SK-N-SH (cell line): ENCODE measurements at regions not wholly inside any gene's neighbourhood (a gene's known extent, or its start where the extent isn't known, plus 50 kb on each side); places are given as distances from the start of the nearest gene placed in this dataset.

Source experiments
- CTCF ChIA-PET: fragments of 300-600, 350-600 bp; formaldehyde crosslinking; extraction: SDS; loops from one replicate; lab custom pipeline; 2021; lab: Yijun Ruan, JAX
- POLR2A ChIA-PET: fragments of 350-600 bp; sonication (Branson Sonifier 250); formaldehyde crosslinking; extraction: SDS; loops from one replicate; lab custom pipeline; 2020; ENCODE audit warnings: antibody characterized with exemption, inconsistent platforms; lab: Yijun Ruan, JAX
- DNase-seq: peaks from one replicate; pipeline ENCODE4 v3.0.0; 2012
- H2AFZ ChIP-seq: fragments of 200-600 bp; sonication (generic); 2 replicates; pipeline ENCODE4 v1.8.1; 2016; ENCODE audit warnings: antibody characterized with exemption, mild to moderate bottlenecking, low read depth
- H3F3A ChIP-seq: fragments of 200-600 bp; sonication (generic); replicated peaks from 2 replicates; pipeline ENCODE3; 2016; ENCODE audit warnings: antibody characterized with exemption, mild to moderate bottlenecking; ENCODE audit not compliant: insufficient read depth
- H3K27ac ChIP-seq, 2 experiments: fragments of 200-500 bp in 1 of 2; fragments of 200-600 bp in 1 of 2; sonication (Bioruptor generic) in 1 of 2; sonication (generic), shearing (Covaris generic) in 1 of 2; 2 replicates each; pipeline versions ENCODE4 v1.5.1 to v1.6.1; 2014 to 2016; ENCODE audit warnings: low read depth in 2 of 2, inconsistent platforms in 1 of 2, low read length in 1 of 2, mild to moderate bottlenecking in 1 of 2, mixed read lengths in 1 of 2
- H3K27me3 ChIP-seq: fragments of 200-600 bp; sonication (generic), shearing (Covaris generic); 2 replicates; pipeline ENCODE4 v1.6.1; 2016; ENCODE audit warnings: mixed run types; ENCODE audit not compliant: insufficient read depth
- H3K36me3 ChIP-seq, 2 experiments: fragments of 200-500 bp in 1 of 2; fragments of 200-600 bp in 1 of 2; sonication (Bioruptor generic) in 1 of 2; sonication (generic) in 1 of 2; replicated peaks in 1 of 2; 2 replicates each; pipeline versions ENCODE3 to v1.5.1; 2014 to 2016; ENCODE audit warnings: low read length in 1 of 2, mild to moderate bottlenecking in 1 of 2; ENCODE audit not compliant: insufficient read depth in 2 of 2, control insufficient read depth in 1 of 2
- H3K4me1 ChIP-seq, 2 experiments: fragments of 200-500 bp in 1 of 2; fragments of 200-600 bp in 1 of 2; sonication (Bioruptor generic) in 1 of 2; sonication (generic), shearing (Covaris generic) in 1 of 2; 2 replicates each; pipeline versions ENCODE4 v1.5.1 to v1.6.1; 2014 to 2016; ENCODE audit warnings: low read depth in 1 of 2, low read length in 1 of 2, mixed run types in 1 of 2; ENCODE audit not compliant: insufficient read depth in 2 of 2, control insufficient read depth in 1 of 2
- H3K4me2 ChIP-seq: fragments of 200-600 bp; sonication (generic), shearing (Covaris generic); 2 replicates; pipeline ENCODE4 v1.6.1; 2017; ENCODE audit warnings: mixed run types
- H3K4me3 ChIP-seq, 2 experiments: fragments of 200-500 bp in 1 of 2; fragments of 200-600 bp in 1 of 2; sonication (Bioruptor generic) in 1 of 2; sonication (generic), shearing (Covaris generic) in 1 of 2; 2 replicates each; pipeline versions ENCODE4 v1.5.1 to v1.8.1; 2014 to 2016; ENCODE audit warnings: low read depth in 2 of 2, inconsistent platforms in 1 of 2, low read length in 1 of 2, mild to moderate bottlenecking in 1 of 2, mixed read lengths in 1 of 2, moderate library complexity in 1 of 2
- H3K79me2 ChIP-seq: fragments of 200-600 bp; sonication (generic); 2 replicates; pipeline ENCODE4 v1.8.1; 2017; ENCODE audit warnings: mild to moderate bottlenecking; ENCODE audit not compliant: insufficient read depth
- H3K9ac ChIP-seq: fragments of 200-600 bp; sonication (generic); 2 replicates; pipeline ENCODE4 v1.6.1; 2017; ENCODE audit warnings: mixed run types
- H3K9me2 ChIP-seq: fragments of 200-600 bp; sonication (generic); 2 replicates; pipeline ENCODE4 v1.6.1; 2017; ENCODE audit warnings: mixed run types
- H3K9me3 ChIP-seq: fragments of 200-600 bp; sonication (generic); 2 replicates; pipeline ENCODE4 v1.6.1; 2017; ENCODE audit warnings: mixed run types, mild to moderate bottlenecking, moderate library complexity
- H4K20me1 ChIP-seq: fragments of 200-600 bp; sonication (generic); 2 replicates; pipeline ENCODE4 v1.6.1; 2017; ENCODE audit warnings: mild to moderate bottlenecking, mixed run types; ENCODE audit not compliant: insufficient read depth
- EZH2phosphoT487 ChIP-seq: fragments of 200-600 bp; sonication (generic); IDR thresholded peaks from 2 replicates; pipeline ENCODE4 v1.6.1; 2017; ENCODE audit warnings: low read depth, mixed run types, mild to moderate bottlenecking, antibody characterized with exemption, moderate library complexity, borderline replicate concordance
- RAD21 ChIP-seq: IDR thresholded peaks from 2 replicates; pipeline ENCODE4 v1.6.1; 2012; ENCODE audit warnings: mild to moderate bottlenecking, low read length
- SMC3 ChIP-seq: IDR thresholded peaks from 2 replicates; pipeline ENCODE4 v1.6.1; 2012; ENCODE audit warnings: low read depth, low read length, improper control_type of control experiment
- TCF12 ChIP-seq: IDR thresholded peaks from 2 replicates; pipeline ENCODE4 v1.4.0; 2012
- YY1 ChIP-seq: IDR thresholded peaks from 2 replicates; pipeline ENCODE4 v1.4.0; 2012; ENCODE audit warnings: low read depth, mild to moderate bottlenecking
- WGBS: methylation state at CpG from one replicate; pipeline ENCODE4 v1.1.6; 2017; ENCODE audit warnings: low lambda C conversion rate; 5-methylcytosine and 5-hydroxymethylcytosine counted together
- TF ChIP-seq, protein P1 (sequence below): IDR thresholded peaks from 2 replicates; pipeline ENCODE4 v1.4.0; 2012; ENCODE audit warnings: low read depth
- TF ChIP-seq, protein P2 (sequence below): fragments of 200-600 bp; sonication (generic); IDR thresholded peaks from 2 replicates; pipeline ENCODE4 v1.6.1; 2017; ENCODE audit warnings: antibody characterized with exemption, mild to moderate bottlenecking, moderate library complexity

DNA sequence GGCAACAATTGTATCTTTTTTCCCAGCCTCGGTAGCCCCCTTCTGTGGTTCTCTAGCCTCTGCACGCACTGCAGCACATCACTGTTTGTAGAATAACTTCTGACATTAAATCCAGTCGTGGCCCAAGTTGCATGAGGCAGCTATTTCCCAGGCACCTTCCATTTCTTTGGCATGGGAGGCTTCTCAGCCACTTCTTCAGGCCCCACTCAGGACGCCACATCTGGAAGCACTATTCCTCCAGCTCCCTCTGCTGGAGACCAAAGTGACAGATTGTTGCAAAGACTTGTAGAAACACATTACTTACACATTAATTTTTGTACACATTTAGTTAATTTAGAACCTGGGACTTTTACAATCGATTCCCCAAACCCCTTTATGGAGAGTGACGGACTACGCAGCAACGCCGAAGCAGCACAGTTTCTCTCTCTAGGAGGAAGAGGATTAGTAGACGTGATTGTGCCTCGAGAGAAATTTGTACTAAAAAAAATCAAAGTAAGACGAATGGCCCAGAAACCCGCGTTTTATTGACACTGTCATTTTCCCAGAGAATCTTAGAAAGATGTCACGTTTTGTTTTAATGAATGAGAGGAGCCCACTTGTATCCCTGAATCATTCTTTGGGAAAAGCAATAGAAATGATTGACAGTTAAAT is 57.8 kb upstream of the RGPD5 start:
- Histone ChIP-seq H2AFZ (no peak overlapping the region), H3K4me1 (no peaks in the 10 kb centered on the region), H3K27ac (no peak overlapping the region), H3K36me3 (no peaks in the 10 kb centered on the region), H4K20me1 (no peaks in the 10 kb centered on the region), H3K4me3 (no peak overlapping the region; a peak in 1 of 4 replicates), H3K9me2 (no peaks in the 10 kb centered on the region), H3K9ac (no peak overlapping the region), H3K79me2 (no peaks in the 10 kb centered on the region), H3K27me3 (no peaks in the 10 kb centered on the region), H3F3A (no peaks in the 10 kb centered on the region), H3K4me2 (no peak overlapping the region), H3K9me3 (no peaks in the 10 kb centered on the region)
- ChIA-PET CTCF (interaction anchor here (0.6 to 5.0 kb wide), 42 partner anchors 10 to 608 kb away, joined by 3 to 93 read pairs (median 4); partner anchors contain the start of genes SEPTIN10 and SOWAHC), POLR2A (no interaction called here)
- WGBS = 38% methylated on average over 15 of the region's 15 CpGs
- DNase-seq = peak; percentile 60
- peak; percentile 86 for TF ChIP-seq RAD21
- peak; percentile 93 for TF ChIP-seq SMC3
- no peak for TF ChIP-seq YY1
- TF ChIP-seq TCF12 = no peak
- TF ChIP-seq, protein P1, sequence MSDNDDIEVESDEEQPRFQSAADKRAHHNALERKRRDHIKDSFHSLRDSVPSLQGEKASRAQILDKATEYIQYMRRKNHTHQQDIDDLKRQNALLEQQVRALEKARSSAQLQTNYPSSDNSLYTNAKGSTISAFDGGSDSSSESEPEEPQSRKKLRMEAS = no peak
- TF ChIP-seq, protein P2, sequence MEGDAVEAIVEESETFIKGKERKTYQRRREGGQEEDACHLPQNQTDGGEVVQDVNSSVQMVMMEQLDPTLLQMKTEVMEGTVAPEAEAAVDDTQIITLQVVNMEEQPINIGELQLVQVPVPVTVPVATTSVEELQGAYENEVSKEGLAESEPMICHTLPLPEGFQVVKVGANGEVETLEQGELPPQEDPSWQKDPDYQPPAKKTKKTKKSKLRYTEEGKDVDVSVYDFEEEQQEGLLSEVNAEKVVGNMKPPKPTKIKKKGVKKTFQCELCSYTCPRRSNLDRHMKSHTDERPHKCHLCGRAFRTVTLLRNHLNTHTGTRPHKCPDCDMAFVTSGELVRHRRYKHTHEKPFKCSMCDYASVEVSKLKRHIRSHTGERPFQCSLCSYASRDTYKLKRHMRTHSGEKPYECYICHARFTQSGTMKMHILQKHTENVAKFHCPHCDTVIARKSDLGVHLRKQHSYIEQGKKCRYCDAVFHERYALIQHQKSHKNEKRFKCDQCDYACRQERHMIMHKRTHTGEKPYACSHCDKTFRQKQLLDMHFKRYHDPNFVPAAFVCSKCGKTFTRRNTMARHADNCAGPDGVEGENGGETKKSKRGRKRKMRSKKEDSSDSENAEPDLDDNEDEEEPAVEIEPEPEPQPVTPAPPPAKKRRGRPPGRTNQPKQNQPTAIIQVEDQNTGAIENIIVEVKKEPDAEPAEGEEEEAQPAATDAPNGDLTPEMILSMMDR = peak; percentile 83
- TF ChIP-seq EZH2phosphoT487 = no peak
- TF ChIP-seq, all 33 proteins: peak for 3
